ENCODE measurements at regions not wholly inside any gene's neighbourhood (a gene's known extent, or its start where the extent isn't known, plus 50 kb on each side); places are given as distances from the start of the nearest gene placed in this dataset.
"Not testable (repeated sequence)": the region's sequence is repeated elsewhere in the genome, so short reads cannot be mapped to it uniquely, and the experiment has no call there.

- not testable (repeated sequence) for DNase-seq (ENCODE audit: low spot score in 2 of 2); H3K27ac Mint-ChIP-seq; H3K9me3 Mint-ChIP-seq; ATAC-seq; H3K4me3 Mint-ChIP-seq; H3K36me3 Mint-ChIP-seq; H3K4me1 Mint-ChIP-seq
Observed at GRCh38 chr20:26373066-26373465, 676.4 kb upstream of the ZNF337 start.

DNA sequence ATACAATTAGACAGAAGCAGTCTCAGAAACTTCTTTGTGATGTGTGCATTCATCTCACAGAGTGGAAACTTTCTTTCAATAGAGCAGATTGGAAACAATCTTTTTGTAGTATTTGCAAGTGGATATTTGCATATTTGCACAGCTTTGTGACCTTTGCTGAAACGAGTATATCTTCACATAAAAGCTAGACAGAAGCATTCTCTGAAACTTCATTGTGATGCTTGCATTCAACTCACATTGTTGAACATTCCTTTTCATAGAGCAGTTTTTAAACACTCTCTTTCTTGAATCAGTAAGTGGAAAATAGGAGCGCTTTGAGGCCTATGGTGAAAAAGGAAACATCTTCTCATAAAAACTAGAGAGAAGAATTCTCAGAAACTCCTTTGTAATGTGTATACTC lies 657.9 kb upstream of the ZNF337 start:
- no peak for ATAC-seq
- DNase-seq (ENCODE audit: low spot score in 2 of 2): no peak
- no peak overlapping the region for H3K4me3 Mint-ChIP-seq
- H3K9me3 Mint-ChIP-seq: no peaks in the 10 kb centered on the region
- no peaks in the 10 kb centered on the region for H3K4me1 Mint-ChIP-seq
- no peaks in the 10 kb centered on the region for H3K36me3 Mint-ChIP-seq
- H3K27ac Mint-ChIP-seq: no peak overlapping the region

DNA sequence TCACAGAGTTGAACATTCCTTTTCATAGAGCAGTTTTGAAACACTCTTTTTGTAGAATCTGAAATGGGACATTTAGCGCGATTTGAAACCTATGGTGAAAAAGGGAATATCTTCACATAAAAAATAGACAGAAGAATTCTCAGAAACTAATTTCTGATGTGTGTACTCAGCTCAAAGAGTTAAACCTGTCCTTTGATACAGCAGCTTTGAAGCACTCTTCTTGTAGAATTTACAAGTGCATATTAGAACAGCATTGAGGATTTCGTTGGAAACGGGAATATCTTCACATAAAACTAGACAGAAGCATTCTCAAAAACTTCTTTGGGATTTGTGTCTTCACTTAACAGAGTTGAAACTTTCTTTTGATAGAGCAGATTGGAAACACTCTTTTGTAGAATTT lies 650.7 kb upstream of the ZNF337 start:
- ATAC-seq (no peak), DNase-seq (ENCODE audit: low spot score in 2 of 2) (no peak)
- no peaks in the 10 kb centered on the region for H3K4me1 Mint-ChIP-seq
- no peaks in the 10 kb centered on the region for H3K36me3 Mint-ChIP-seq
- no peak overlapping the region for H3K4me3 Mint-ChIP-seq
- no peaks in the 10 kb centered on the region for H3K9me3 Mint-ChIP-seq
- H3K27ac Mint-ChIP-seq: no peak overlapping the region

DNA sequence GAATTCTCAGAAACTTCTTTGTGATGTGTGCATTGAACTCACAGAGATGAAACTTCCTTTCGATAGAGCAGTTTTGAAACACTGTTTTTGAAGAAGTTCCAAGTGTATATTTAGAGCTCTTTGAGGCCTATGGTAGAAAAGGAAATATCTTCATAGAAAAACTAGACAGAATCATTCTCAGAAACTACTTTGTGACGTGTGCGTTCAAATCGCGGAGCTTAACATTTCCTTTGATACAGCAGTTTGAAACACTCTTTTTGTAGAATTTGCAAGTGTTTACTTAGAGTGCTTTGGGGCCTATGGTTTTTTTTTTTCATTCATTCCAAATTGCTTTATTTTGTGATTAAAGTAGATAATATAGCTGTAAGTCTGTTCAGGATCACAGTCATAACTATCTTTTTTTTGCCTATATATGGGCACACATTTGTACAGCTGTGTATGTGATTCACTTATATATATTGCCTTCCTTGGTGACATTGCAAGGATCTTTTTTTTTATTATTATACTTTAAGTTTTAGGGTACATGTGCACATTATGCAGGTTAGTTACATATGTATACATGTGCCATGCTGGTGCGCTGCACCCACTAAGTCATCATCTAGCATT lies 643.9 kb upstream of the ZNF337 start:
- not testable (repeated sequence) for DNase-seq (ENCODE audit: low spot score in 2 of 2); H3K27ac Mint-ChIP-seq; H3K36me3 Mint-ChIP-seq; H3K4me1 Mint-ChIP-seq; H3K9me3 Mint-ChIP-seq; H3K4me3 Mint-ChIP-seq; ATAC-seq

DNA sequence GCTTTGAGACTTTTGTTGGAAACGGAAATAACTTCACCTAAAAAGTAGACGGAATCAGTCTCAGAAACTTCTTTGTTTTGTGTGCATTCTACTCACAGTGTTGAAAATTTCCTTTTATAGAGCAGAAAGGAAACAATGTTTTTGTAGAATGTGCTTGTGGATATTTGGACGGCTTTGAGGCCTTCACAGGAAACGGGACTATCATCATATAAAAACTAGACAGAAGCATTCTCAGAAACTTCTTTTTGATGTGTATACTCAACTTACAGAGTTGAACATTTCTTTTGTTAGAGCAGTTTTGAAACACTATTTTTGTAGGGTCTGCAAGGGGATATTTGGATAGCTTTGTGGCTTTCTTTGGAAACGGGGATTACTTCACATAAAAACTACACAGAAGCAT lies 627.5 kb upstream of the ZNF337 start:
- no peaks in the 10 kb centered on the region for H3K4me1 Mint-ChIP-seq
- no peaks in the 10 kb centered on the region for H3K36me3 Mint-ChIP-seq
- H3K4me3 Mint-ChIP-seq: no peak overlapping the region
- DNase-seq (ENCODE audit: low spot score in 2 of 2) (no peak), ATAC-seq (no peak)
- H3K27ac Mint-ChIP-seq: no peak overlapping the region
- H3K9me3 Mint-ChIP-seq: no peaks in the 10 kb centered on the region

- no peak for ATAC-seq
- Mint-ChIP-seq H3K36me3 (no peaks in the 10 kb centered on the region), H3K27ac (no peak overlapping the region), H3K9me3 (no peaks in the 10 kb centered on the region), H3K4me1 (no peaks in the 10 kb centered on the region), H3K4me3 (no peak overlapping the region)
- DNase-seq (ENCODE audit: low spot score in 2 of 2): no peak
Observed at GRCh38 chr20:26315054-26315453, 618.4 kb upstream of the ZNF337 start.

- not testable (repeated sequence) for H3K4me3 Mint-ChIP-seq; DNase-seq (ENCODE audit: low spot score in 2 of 2); H3K9me3 Mint-ChIP-seq; ATAC-seq; H3K36me3 Mint-ChIP-seq; H3K27ac Mint-ChIP-seq; H3K4me1 Mint-ChIP-seq
Observed at GRCh38 chr20:26309720-26310119, 613.1 kb upstream of the ZNF337 start.

- no peak for ATAC-seq
- H3K36me3 Mint-ChIP-seq: no peaks in the 10 kb centered on the region
- DNase-seq (ENCODE audit: low spot score in 2 of 2): no peak
- H3K4me1 Mint-ChIP-seq: no peaks in the 10 kb centered on the region
- no peaks in the 10 kb centered on the region for H3K9me3 Mint-ChIP-seq
- no peak overlapping the region for H3K27ac Mint-ChIP-seq
- no peak overlapping the region for H3K4me3 Mint-ChIP-seq
Observed at GRCh38 chr20:26308961-26309360, 612.3 kb upstream of the ZNF337 start.

GRCh38 chr20:26295006-26295405 lies 598.4 kb upstream of the ZNF337 start:
- H3K4me1 Mint-ChIP-seq: no peaks in the 10 kb centered on the region
- DNase-seq (ENCODE audit: low spot score in 2 of 2) (no peak), ATAC-seq (no peak)
- H3K4me3 Mint-ChIP-seq: no peak overlapping the region
- no peaks in the 10 kb centered on the region for H3K36me3 Mint-ChIP-seq
- no peak overlapping the region for H3K27ac Mint-ChIP-seq
- H3K9me3 Mint-ChIP-seq: no peaks in the 10 kb centered on the region

GRCh38 chr20:26288379-26289061 lies 591.9 kb upstream of the ZNF337 start:
- DNase-seq (ENCODE audit: low spot score in 2 of 2); H3K4me1 Mint-ChIP-seq; H3K36me3 Mint-ChIP-seq; ATAC-seq; H3K9me3 Mint-ChIP-seq; H3K27ac Mint-ChIP-seq; H3K4me3 Mint-ChIP-seq: not testable (repeated sequence)

- H3K27ac Mint-ChIP-seq: no peak overlapping the region
- no peaks in the 10 kb centered on the region for H3K9me3 Mint-ChIP-seq
- H3K4me1 Mint-ChIP-seq: no peaks in the 10 kb centered on the region
- no peak for DNase-seq (ENCODE audit: low spot score in 2 of 2)
- H3K36me3 Mint-ChIP-seq: no peaks in the 10 kb centered on the region
- ATAC-seq: no peak
- no peak overlapping the region for H3K4me3 Mint-ChIP-seq
Observed at GRCh38 chr20:26279238-26279637, 582.6 kb upstream of the ZNF337 start.

DNA sequence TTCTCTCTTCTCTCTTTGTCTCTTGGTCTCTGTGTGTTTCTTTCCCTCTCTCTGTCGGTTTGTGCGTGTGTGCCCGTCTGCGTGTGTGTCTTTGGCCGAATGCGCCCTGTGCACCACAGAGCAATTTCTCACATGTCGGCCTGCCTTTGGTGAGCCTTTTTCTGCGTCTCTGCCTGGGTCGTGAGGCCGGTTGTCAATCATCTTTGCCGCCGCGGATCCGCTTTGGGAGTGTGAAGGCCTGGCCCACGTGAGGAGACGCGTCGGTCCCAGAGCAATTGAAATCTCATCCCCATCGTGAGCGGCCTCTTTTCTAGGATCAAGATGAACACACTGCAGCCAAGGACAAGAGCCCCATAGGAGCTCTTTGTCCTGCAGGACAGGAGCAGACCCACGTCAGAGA lies 580.7 kb upstream of the ZNF337 start:
- Mint-ChIP-seq H3K27ac (no peak overlapping the region), H3K4me1 (no peaks in the 10 kb centered on the region), H3K36me3 (no peaks in the 10 kb centered on the region), H3K4me3 (no peak overlapping the region), H3K9me3 (no peaks in the 10 kb centered on the region)
- ATAC-seq: no peak
- no peak for DNase-seq (ENCODE audit: low spot score in 2 of 2)

- Mint-ChIP-seq H3K36me3 (no peaks in the 10 kb centered on the region), H3K4me1 (no peaks in the 10 kb centered on the region), H3K9me3 (no peaks in the 10 kb centered on the region), H3K4me3 (no peak overlapping the region), H3K27ac (no peak overlapping the region)
- no peak for ATAC-seq
- DNase-seq (ENCODE audit: low spot score in 2 of 2): no peak
Observed at GRCh38 chr20:26276554-26277210, 580.0 kb upstream of the ZNF337 start.

DNA sequence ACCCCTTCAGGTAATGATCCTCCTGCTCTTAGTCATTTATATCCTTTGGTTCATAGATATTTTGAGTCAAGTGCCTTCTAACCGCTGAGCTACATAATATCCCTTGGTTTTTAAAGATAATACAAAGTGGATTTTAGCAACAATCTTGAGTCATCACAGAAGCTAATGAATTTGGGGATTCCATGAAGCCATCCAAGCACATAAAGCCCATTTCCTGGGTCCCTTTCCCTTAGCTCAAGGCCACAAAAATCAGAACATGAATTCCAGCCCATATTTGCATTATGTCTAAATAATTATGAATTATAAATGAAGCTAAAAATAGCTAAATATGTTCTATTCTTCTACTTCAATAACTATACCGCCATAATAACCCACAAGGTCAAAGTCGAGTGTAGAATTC lies 572.1 kb upstream of the ZNF337 start:
- not testable (repeated sequence) for DNase-seq (ENCODE audit: low spot score in 2 of 2); H3K4me1 Mint-ChIP-seq; H3K9me3 Mint-ChIP-seq; H3K4me3 Mint-ChIP-seq; H3K36me3 Mint-ChIP-seq; ATAC-seq; H3K27ac Mint-ChIP-seq

DNA sequence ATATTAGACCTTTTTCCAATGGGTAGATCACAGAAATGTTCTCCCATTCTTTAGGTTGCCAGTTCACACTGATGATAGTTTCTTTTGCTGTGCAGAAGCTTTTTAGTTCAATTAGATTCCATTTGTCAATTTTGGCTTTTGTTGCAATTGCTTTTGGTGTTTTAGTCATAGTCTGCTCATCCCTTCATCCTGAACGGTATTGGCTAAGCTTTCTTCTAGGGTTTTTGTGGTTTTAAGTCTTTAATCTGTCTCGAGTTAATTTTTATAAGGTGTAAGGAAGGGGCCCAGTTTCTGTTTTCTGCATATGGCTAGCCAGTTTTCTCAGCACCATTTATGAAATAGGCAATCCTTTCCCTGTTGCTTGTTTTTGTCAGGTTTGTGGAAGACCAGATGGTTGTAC lies 564.3 kb upstream of the ZNF337 start:
- not testable (repeated sequence) for DNase-seq (ENCODE audit: low spot score in 2 of 2); ATAC-seq; H3K4me1 Mint-ChIP-seq; H3K36me3 Mint-ChIP-seq; H3K4me3 Mint-ChIP-seq; H3K9me3 Mint-ChIP-seq; H3K27ac Mint-ChIP-seq

- H3K4me3 Mint-ChIP-seq; DNase-seq (ENCODE audit: low spot score in 2 of 2); H3K36me3 Mint-ChIP-seq; H3K27ac Mint-ChIP-seq; ATAC-seq; H3K9me3 Mint-ChIP-seq; H3K4me1 Mint-ChIP-seq: not testable (repeated sequence)
Observed at GRCh38 chr20:26252311-26252975, 555.8 kb upstream of the ZNF337 start.
